ENCODE measurements at regions not wholly inside any gene's neighbourhood (a gene's known extent, or its start where the extent isn't known, plus 50 kb on each side); places are given as distances from the start of the nearest gene placed in this dataset.

DNA sequence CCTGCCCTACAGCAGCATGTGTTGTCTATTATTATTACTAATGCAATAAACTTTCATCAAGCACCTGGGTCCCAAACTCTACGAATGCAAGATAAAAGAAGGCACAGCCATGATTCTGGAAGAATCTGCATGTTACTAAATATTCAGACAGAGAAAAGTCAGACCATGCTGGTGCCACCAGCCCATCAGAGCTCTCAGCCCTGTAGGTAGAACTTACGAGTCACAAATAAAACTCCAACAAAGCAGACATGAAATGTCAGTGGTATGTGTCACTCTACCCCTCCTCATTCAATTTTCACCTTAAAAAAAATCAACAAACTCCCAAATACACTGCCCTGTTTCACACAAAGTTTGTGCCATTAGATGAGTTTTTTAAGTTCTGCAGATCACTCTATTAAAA, 62.4 kb upstream of the TIAM1 start:
- no peaks in the 10 kb centered on the region for H3K36me3 ChIP-seq (ENCODE audit: control insufficient read depth in 4 of 4, insufficient read depth in 3 of 4, low read depth in 1 of 4, low read length in 3 of 4)
- no peak overlapping the region for H3K27ac ChIP-seq (ENCODE audit: low read depth in 1 of 2, low read length in 2 of 2)
- H3K27me3 ChIP-seq (ENCODE audit: control insufficient read depth in 4 of 4, insufficient read depth in 4 of 4, low read length in 3 of 4), result no peaks in the 10 kb centered on the region
- no peak overlapping the region for H3K9ac ChIP-seq (ENCODE audit: low read depth in 1 of 2, low read length in 2 of 2)
- H3K4me3 ChIP-seq (ENCODE audit: low read depth in 1 of 3, low read length in 3 of 3), result no peak overlapping the region
- TF ChIP-seq, protein P1, sequence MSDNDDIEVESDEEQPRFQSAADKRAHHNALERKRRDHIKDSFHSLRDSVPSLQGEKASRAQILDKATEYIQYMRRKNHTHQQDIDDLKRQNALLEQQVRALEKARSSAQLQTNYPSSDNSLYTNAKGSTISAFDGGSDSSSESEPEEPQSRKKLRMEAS (IDR thresholded peaks at IDR 0.05), result no peak
- no peak for TF ChIP-seq HNF4A (conservative IDR thresholded peaks at IDR 0.05)
- TF ChIP-seq GABPA (IDR thresholded peaks at IDR 0.05 in 1 of 2, conservative IDR thresholded peaks at IDR 0.05 in 1 of 2), result no peak
- TF ChIP-seq FOXA2 (IDR thresholded peaks at IDR 0.05), result no peak
- TF ChIP-seq, protein P2, sequence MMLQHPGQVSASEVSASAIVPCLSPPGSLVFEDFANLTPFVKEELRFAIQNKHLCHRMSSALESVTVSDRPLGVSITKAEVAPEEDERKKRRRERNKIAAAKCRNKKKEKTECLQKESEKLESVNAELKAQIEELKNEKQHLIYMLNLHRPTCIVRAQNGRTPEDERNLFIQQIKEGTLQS (IDR thresholded peaks at IDR 0.05), result no peak
- no peak for TF ChIP-seq FOXA1 (IDR thresholded peaks at IDR 0.05)
- TF ChIP-seq SP1 (IDR thresholded peaks at IDR 0.05), result no peak
- TF ChIP-seq, protein P3, sequence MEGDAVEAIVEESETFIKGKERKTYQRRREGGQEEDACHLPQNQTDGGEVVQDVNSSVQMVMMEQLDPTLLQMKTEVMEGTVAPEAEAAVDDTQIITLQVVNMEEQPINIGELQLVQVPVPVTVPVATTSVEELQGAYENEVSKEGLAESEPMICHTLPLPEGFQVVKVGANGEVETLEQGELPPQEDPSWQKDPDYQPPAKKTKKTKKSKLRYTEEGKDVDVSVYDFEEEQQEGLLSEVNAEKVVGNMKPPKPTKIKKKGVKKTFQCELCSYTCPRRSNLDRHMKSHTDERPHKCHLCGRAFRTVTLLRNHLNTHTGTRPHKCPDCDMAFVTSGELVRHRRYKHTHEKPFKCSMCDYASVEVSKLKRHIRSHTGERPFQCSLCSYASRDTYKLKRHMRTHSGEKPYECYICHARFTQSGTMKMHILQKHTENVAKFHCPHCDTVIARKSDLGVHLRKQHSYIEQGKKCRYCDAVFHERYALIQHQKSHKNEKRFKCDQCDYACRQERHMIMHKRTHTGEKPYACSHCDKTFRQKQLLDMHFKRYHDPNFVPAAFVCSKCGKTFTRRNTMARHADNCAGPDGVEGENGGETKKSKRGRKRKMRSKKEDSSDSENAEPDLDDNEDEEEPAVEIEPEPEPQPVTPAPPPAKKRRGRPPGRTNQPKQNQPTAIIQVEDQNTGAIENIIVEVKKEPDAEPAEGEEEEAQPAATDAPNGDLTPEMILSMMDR (IDR thresholded peaks at IDR 0.05; ENCODE audit: low read depth, low read length, missing input control), result no peak
- no peak for TF ChIP-seq RXRA (IDR thresholded peaks at IDR 0.05)
- TF ChIP-seq, protein P4, sequence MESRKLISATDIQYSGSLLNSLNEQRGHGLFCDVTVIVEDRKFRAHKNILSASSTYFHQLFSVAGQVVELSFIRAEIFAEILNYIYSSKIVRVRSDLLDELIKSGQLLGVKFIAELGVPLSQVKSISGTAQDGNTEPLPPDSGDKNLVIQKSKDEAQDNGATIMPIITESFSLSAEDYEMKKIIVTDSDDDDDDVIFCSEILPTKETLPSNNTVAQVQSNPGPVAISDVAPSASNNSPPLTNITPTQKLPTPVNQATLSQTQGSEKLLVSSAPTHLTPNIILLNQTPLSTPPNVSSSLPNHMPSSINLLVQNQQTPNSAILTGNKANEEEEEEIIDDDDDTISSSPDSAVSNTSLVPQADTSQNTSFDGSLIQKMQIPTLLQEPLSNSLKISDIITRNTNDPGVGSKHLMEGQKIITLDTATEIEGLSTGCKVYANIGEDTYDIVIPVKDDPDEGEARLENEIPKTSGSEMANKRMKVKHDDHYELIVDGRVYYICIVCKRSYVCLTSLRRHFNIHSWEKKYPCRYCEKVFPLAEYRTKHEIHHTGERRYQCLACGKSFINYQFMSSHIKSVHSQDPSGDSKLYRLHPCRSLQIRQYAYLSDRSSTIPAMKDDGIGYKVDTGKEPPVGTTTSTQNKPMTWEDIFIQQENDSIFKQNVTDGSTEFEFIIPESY (IDR thresholded peaks at IDR 0.05), result no peak
- no peak for TF ChIP-seq RAD21 (IDR thresholded peaks at IDR 0.05)
- TF ChIP-seq, protein P5, sequence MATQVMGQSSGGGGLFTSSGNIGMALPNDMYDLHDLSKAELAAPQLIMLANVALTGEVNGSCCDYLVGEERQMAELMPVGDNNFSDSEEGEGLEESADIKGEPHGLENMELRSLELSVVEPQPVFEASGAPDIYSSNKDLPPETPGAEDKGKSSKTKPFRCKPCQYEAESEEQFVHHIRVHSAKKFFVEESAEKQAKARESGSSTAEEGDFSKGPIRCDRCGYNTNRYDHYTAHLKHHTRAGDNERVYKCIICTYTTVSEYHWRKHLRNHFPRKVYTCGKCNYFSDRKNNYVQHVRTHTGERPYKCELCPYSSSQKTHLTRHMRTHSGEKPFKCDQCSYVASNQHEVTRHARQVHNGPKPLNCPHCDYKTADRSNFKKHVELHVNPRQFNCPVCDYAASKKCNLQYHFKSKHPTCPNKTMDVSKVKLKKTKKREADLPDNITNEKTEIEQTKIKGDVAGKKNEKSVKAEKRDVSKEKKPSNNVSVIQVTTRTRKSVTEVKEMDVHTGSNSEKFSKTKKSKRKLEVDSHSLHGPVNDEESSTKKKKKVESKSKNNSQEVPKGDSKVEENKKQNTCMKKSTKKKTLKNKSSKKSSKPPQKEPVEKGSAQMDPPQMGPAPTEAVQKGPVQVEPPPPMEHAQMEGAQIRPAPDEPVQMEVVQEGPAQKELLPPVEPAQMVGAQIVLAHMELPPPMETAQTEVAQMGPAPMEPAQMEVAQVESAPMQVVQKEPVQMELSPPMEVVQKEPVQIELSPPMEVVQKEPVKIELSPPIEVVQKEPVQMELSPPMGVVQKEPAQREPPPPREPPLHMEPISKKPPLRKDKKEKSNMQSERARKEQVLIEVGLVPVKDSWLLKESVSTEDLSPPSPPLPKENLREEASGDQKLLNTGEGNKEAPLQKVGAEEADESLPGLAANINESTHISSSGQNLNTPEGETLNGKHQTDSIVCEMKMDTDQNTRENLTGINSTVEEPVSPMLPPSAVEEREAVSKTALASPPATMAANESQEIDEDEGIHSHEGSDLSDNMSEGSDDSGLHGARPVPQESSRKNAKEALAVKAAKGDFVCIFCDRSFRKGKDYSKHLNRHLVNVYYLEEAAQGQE (IDR thresholded peaks at IDR 0.05), result no peak
- no peak for TF ChIP-seq TAF1 (conservative IDR thresholded peaks at IDR 0.05)
- WGBS, result 89% methylated on average over 2 of the region's 2 CpGs
- peaks cover 0 to 3% (median 1%) of the 10 kb centered on the region in 4 donors for H3K4me1 ChIP-seq (ENCODE audit: control insufficient read depth in 4 of 4, insufficient read depth in 4 of 4, low read length in 3 of 4)
- H3K9me3 ChIP-seq (ENCODE audit: control insufficient read depth in 4 of 4, low read length in 3 of 4), result no peaks in the 10 kb centered on the region
- DNase-seq (ENCODE audit: low spot score), result no peak

DNA sequence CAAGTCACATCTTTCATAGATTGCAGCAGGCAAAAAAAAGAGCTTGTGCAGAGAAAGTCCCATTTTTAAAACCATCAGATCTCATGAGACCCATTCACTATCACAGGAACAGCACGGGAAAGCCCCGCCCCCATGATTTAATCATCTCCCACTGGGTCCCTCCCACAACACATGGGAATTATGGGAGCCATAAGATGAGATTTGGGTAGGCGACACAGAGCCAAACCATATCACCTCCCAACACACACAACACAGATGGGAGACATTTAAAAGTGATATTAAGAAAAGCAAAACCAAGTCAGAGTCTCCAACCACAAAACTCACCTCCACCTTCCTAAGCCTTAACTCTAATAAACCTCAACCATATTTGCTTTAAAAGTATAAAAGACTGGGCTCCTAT, 61.5 kb upstream of the TIAM1 start:
- H3K27me3 ChIP-seq (ENCODE audit: control insufficient read depth in 4 of 4, insufficient read depth in 4 of 4, low read length in 3 of 4), result no peaks in the 10 kb centered on the region
- no peak for DNase-seq (ENCODE audit: low spot score)
- no peak overlapping the region for H3K27ac ChIP-seq (ENCODE audit: low read depth in 1 of 2, low read length in 2 of 2)
- H3K9ac ChIP-seq (ENCODE audit: low read depth in 1 of 2, low read length in 2 of 2), result no peak overlapping the region
- no peak overlapping the region for H3K4me3 ChIP-seq (ENCODE audit: low read depth in 1 of 3, low read length in 3 of 3)
- H3K4me1 ChIP-seq (ENCODE audit: control insufficient read depth in 4 of 4, insufficient read depth in 4 of 4, low read length in 3 of 4), result peaks cover 0 to 3% (median 1%) of the 10 kb centered on the region in 4 donors
- no peaks in the 10 kb centered on the region for H3K36me3 ChIP-seq (ENCODE audit: control insufficient read depth in 4 of 4, insufficient read depth in 3 of 4, low read depth in 1 of 4, low read length in 3 of 4)
- WGBS, result 71% methylated on average over 3 of the region's 3 CpGs
- no peaks in the 10 kb centered on the region for H3K9me3 ChIP-seq (ENCODE audit: control insufficient read depth in 4 of 4, low read length in 3 of 4)
- TF ChIP-seq SP1 (IDR thresholded peaks at IDR 0.05) (no peak), HNF4A (conservative IDR thresholded peaks at IDR 0.05) (no peak), JUND (IDR thresholded peaks at IDR 0.05) (no peak), EGR1 (IDR thresholded peaks at IDR 0.05; ENCODE audit: low read depth in 2 of 2) (no peak), GABPA (IDR thresholded peaks at IDR 0.05 in 1 of 2, conservative IDR thresholded peaks at IDR 0.05 in 1 of 2) (no peak), NR2F2 (IDR thresholded peaks at IDR 0.05) (no peak), FOXA2 (IDR thresholded peaks at IDR 0.05) (no peak), RXRA (IDR thresholded peaks at IDR 0.05) (no peak), TAF1 (conservative IDR thresholded peaks at IDR 0.05) (no peak)
- TF ChIP-seq, protein P3 (IDR thresholded peaks at IDR 0.05; ENCODE audit: low read depth, low read length, missing input control), result no peak
- TF ChIP-seq, protein P2 (IDR thresholded peaks at IDR 0.05), result no peak
- TF ChIP-seq, protein P5 (IDR thresholded peaks at IDR 0.05), result no peak
- TF ChIP-seq, protein P1 (IDR thresholded peaks at IDR 0.05), result no peak

Measured in liver (tissue), 8 donors.